ENCODE measurements at regions not wholly inside any gene's neighbourhood (a gene's known extent, or its start where the extent isn't known, plus 50 kb on each side); places are given as distances from the start of the nearest gene placed in this dataset.

DNA sequence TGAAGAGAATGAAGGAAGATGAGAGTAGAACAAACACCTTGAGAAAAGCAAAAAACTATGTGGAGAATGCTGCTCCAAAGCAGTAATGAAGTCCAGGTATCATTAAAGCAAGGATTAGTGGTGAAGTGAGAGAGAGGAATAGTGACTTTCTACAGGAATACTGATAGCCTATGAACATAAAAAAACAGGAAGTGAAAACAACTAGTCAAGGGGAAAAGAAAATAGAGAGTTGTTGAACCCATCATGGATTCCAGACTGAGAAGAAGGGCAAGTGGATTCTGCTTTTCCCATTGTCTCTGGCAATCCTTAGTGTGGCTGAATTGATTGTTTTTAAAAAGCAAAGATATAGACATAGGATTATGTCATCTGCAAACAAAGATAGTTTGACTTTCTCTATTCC lies 119.9 kb upstream of the LHX8 start:
- H3K4me1 Mint-ChIP-seq (ENCODE audit: low read depth) = no peaks in the 10 kb centered on the region
- TF ChIP-seq CTCF (IDR thresholded peaks at IDR 0.05) = no peak
- H3K36me3 Mint-ChIP-seq (ENCODE audit: low read depth) = no peaks in the 10 kb centered on the region
- no peak for DNase-seq (ENCODE audit: low spot score)
- no peak overlapping the region for H3K27ac Mint-ChIP-seq (ENCODE audit: unreplicated experiment)
- H3K4me3 Mint-ChIP-seq (ENCODE audit: unreplicated experiment) = no peak overlapping the region
- H3K27me3 Mint-ChIP-seq (ENCODE audit: low read depth) = peaks cover 5% of the 10 kb centered on the region
- peaks cover 14% of the 10 kb centered on the region for H3K9me3 Mint-ChIP-seq (ENCODE audit: low read depth)

GRCh38 chr1:75023005-75023404 lies 111.2 kb upstream of the LHX8 start:
- H3K4me1 Mint-ChIP-seq (ENCODE audit: low read depth) = no peaks in the 10 kb centered on the region
- no peak overlapping the region for H3K27ac Mint-ChIP-seq (ENCODE audit: unreplicated experiment)
- H3K9me3 Mint-ChIP-seq (ENCODE audit: low read depth) = peaks cover 5% of the 10 kb centered on the region
- no peaks in the 10 kb centered on the region for H3K36me3 Mint-ChIP-seq (ENCODE audit: low read depth)
- TF ChIP-seq CTCF (IDR thresholded peaks at IDR 0.05) = no peak
- H3K4me3 Mint-ChIP-seq (ENCODE audit: unreplicated experiment) = no peak overlapping the region
- H3K27me3 Mint-ChIP-seq (ENCODE audit: low read depth) = no peaks in the 10 kb centered on the region
- DNase-seq (ENCODE audit: low spot score) = no peak

GRCh38 chr1:75034376-75034775 lies 99.8 kb upstream of the LHX8 start:
- Mint-ChIP-seq H3K27me3 (ENCODE audit: low read depth) (no peaks in the 10 kb centered on the region), H3K4me1 (ENCODE audit: low read depth) (no peaks in the 10 kb centered on the region), H3K27ac (ENCODE audit: unreplicated experiment) (no peak overlapping the region), H3K36me3 (ENCODE audit: low read depth) (peaks cover 1% of the 10 kb centered on the region), H3K9me3 (ENCODE audit: low read depth) (peaks cover 38% of the 10 kb centered on the region), H3K4me3 (ENCODE audit: unreplicated experiment) (no peak overlapping the region)
- no peak for TF ChIP-seq CTCF (IDR thresholded peaks at IDR 0.05)
- DNase-seq (ENCODE audit: low spot score) = no peak

- TF ChIP-seq CTCF (IDR thresholded peaks at IDR 0.05) = no peak
- H3K27me3 Mint-ChIP-seq (ENCODE audit: low read depth) = no peaks in the 10 kb centered on the region
- no peak overlapping the region for H3K27ac Mint-ChIP-seq (ENCODE audit: unreplicated experiment)
- H3K9me3 Mint-ChIP-seq (ENCODE audit: low read depth) = peaks cover 43% of the 10 kb centered on the region
- H3K4me1 Mint-ChIP-seq (ENCODE audit: low read depth) = no peaks in the 10 kb centered on the region
- peaks cover 1% of the 10 kb centered on the region for H3K36me3 Mint-ChIP-seq (ENCODE audit: low read depth)
- no peak overlapping the region for H3K4me3 Mint-ChIP-seq (ENCODE audit: unreplicated experiment)
- no peak for DNase-seq (ENCODE audit: low spot score)
Observed at GRCh38 chr1:75035536-75035935, 98.7 kb upstream of the LHX8 start.

DNA sequence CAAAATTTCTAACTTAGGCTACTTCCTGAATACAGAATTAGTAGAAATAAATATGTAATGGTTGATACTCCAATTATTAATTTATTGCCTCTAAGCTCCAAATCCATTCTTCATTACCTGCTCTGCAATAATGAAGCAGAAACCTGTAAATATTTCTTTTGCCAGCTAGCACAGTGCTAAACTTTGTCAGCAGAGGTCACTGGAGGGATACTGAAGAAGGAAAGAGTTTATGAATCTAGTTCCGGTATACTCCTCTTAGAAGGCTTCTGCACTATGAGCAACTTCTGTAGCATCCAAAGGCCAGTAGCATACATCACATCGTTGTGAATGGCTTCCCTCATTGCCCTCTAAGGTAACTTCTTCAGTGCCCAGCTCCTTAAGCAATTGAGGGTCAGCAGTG lies 81.0 kb upstream of the LHX8 start:
- no peak overlapping the region for H3K4me3 Mint-ChIP-seq (ENCODE audit: unreplicated experiment)
- peaks cover 3% of the 10 kb centered on the region for H3K27me3 Mint-ChIP-seq (ENCODE audit: low read depth)
- no peak overlapping the region for H3K27ac Mint-ChIP-seq (ENCODE audit: unreplicated experiment)
- peaks cover 16% of the 10 kb centered on the region for H3K9me3 Mint-ChIP-seq (ENCODE audit: low read depth)
- no peak for DNase-seq (ENCODE audit: low spot score)
- no peaks in the 10 kb centered on the region for H3K4me1 Mint-ChIP-seq (ENCODE audit: low read depth)
- H3K36me3 Mint-ChIP-seq (ENCODE audit: low read depth) = no peaks in the 10 kb centered on the region
- TF ChIP-seq CTCF (IDR thresholded peaks at IDR 0.05) = peak; percentile 53
